K562 (cell line): ENCODE measurements at regions not wholly inside any gene's neighbourhood (a gene's known extent, or its start where the extent isn't known, plus 50 kb on each side); places are given as distances from the start of the nearest gene placed in this dataset.

ENCODE experiments used
- ASH1L ChIP-seq: fragments of 450-650 bp; IDR thresholded peaks from 2 replicates; pipeline ENCODE4 v1.6.1; 2018; ENCODE audit warnings: borderline replicate concordance, mild to moderate bottlenecking, low read depth; ENCODE audit not compliant: partially characterized antibody
- GABPB2 ChIP-seq: fragments of 250-450 bp; sonication (Bioruptor Pico); conservative IDR thresholded peaks from 2 replicates; pipeline ENCODE4 v1.5.1; 2021; ENCODE audit warnings: mild to moderate bottlenecking
- HNRNPL ChIP-seq: fragments of 200-400 bp; formaldehyde crosslinking; IDR thresholded peaks from 2 replicates; pipeline ENCODE4 v1.6.1; 2017; ENCODE audit warnings: low read depth, mild to moderate bottlenecking, low read length
- NR1H2 ChIP-seq: sonication (generic); formaldehyde crosslinking; IDR thresholded peaks from 2 replicates; pipeline ENCODE4 v1.4.0; 2020; ENCODE audit warnings: mild to moderate bottlenecking, missing genetic modification reagents
- TCF7L2 ChIP-seq: fragments of 150-350 bp; IDR thresholded peaks from 2 replicates; pipeline ENCODE4 v1.6.1; 2016; ENCODE audit warnings: low read depth, mild to moderate bottlenecking, low read length, moderate library complexity
- ZNF165 ChIP-seq: fragments of 250-450 bp; sonication (Bioruptor Pico); IDR thresholded peaks from 2 replicates; pipeline ENCODE4 v1.4.0; 2020; ENCODE audit warnings: borderline replicate concordance
- TF ChIP-seq, protein P1 (sequence below): fragments of 250-450 bp; sonication (Bioruptor Pico); IDR thresholded peaks from 2 replicates; pipeline ENCODE4 v1.5.0; 2021; ENCODE audit warnings: mild to moderate bottlenecking, borderline replicate concordance
- TF ChIP-seq, protein P2 (sequence below): fragments of 450-650 bp; formaldehyde crosslinking; IDR thresholded peaks from 2 replicates; pipeline ENCODE4 v1.4.0; 2020; ENCODE audit warnings: mild to moderate bottlenecking, mixed read lengths

DNA sequence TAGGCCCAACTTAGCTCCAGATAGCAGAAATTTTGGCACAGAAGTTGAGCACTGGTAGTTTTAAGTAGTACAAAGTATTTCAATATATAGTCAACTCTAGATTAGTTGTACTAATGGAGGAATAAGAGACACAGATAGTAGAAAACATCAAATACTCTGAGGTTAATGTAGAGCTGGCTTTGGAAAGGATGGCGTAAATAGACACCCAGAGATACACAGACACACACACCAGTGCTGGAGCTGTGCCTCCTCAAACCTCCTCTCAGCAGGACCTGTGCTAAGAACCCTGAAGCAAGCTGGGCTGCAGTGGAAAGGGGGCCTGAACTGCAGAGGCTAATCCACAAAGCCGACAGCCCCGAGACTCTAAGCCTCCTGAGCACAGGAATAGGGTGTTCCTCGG, 67.0 kb upstream of the EDEM3 start (continued):
- no peak for TF ChIP-seq TCF7L2
- TF ChIP-seq NR1H2 = no peak
- TF ChIP-seq, protein P1, sequence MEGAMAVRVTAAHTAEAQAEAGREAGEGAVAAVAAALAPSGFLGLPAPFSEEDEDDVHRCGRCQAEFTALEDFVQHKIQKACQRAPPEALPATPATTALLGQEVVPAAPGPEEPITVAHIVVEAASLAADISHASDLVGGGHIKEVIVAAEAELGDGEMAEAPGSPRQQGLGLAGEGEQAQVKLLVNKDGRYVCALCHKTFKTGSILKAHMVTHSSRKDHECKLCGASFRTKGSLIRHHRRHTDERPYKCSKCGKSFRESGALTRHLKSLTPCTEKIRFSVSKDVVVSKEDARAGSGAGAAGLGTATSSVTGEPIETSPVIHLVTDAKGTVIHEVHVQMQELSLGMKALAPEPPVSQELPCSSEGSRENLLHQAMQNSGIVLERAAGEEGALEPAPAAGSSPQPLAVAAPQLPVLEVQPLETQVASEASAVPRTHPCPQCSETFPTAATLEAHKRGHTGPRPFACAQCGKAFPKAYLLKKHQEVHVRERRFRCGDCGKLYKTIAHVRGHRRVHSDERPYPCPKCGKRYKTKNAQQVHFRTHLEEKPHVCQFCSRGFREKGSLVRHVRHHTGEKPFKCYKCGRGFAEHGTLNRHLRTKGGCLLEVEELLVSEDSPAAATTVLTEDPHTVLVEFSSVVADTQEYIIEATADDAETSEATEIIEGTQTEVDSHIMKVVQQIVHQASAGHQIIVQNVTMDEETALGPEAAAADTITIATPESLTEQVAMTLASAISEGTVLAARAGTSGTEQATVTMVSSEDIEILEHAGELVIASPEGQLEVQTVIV (CRISPR knock-in tag) = no peak
- no peak for TF ChIP-seq HNRNPL
- TF ChIP-seq ZNF165 (CRISPR knock-in tag) = no peak
- TF ChIP-seq GABPB2 (CRISPR knock-in tag) = no peak
- no peak for TF ChIP-seq ASH1L
- TF ChIP-seq, protein P2, sequence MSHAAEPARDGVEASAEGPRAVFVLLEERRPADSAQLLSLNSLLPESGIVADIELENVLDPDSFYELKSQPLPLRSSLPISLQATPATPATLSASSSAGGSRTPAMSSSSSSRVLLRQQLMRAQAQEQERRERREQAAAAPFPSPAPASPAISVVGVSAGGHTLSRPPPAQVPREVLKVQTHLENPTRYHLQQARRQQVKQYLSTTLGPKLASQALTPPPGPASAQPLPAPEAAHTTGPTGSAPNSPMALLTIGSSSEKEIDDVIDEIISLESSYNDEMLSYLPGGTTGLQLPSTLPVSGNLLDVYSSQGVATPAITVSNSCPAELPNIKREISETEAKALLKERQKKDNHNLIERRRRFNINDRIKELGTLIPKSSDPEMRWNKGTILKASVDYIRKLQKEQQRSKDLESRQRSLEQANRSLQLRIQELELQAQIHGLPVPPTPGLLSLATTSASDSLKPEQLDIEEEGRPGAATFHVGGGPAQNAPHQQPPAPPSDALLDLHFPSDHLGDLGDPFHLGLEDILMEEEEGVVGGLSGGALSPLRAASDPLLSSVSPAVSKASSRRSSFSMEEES = no peak
